ENCODE measurements at regions not wholly inside any gene's neighbourhood (a gene's known extent, or its start where the extent isn't known, plus 50 kb on each side); places are given as distances from the start of the nearest gene placed in this dataset.

GRCh38 chr1:204736836-204737235 lies 51.3 kb upstream of the LRRN2 start:
- no peak for DNase-seq

- no peak for DNase-seq
Measured at GRCh38 chr1:204738506-204738905, 53.0 kb upstream of the LRRN2 start.

DNA sequence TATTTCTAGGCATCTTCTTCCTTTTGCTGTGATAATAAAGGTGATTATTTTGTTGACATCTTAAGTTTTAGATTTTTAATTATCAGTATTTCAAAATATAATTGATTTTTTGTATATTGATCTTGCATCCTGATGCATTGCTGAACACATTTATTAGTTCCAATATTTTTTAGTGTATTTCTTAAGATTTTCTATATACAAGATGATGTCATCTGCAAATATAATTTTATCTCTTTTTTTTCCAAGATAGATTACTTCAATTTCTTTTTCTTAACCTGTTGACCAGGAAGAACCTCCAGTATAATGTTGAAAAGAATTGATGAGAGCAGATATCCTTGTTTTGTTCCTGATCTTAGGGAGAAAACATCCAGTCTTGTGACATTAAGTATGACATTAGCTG lies 54.8 kb upstream of the LRRN2 start:
- no peak for DNase-seq

DNA sequence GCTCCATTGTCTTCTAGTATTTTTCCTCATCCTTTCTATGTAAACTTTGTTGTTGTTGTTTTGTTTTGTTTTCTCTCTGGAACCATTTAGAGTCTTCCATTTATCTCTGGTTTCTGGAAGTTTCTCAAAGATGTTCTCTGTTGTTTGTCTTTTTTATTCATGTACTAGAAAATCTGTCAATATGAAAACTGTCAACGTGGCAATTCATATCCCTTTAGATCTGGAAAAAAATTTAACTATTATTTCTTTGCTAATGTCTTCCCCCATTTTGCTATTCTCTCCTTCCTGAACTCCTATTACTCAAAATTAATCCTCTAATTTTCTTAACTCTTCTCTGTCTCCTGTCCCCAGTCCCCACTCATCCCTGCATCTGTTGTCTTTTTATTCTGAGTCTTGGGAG lies 55.9 kb upstream of the LRRN2 start:
- DNase-seq, result no peak

DNA sequence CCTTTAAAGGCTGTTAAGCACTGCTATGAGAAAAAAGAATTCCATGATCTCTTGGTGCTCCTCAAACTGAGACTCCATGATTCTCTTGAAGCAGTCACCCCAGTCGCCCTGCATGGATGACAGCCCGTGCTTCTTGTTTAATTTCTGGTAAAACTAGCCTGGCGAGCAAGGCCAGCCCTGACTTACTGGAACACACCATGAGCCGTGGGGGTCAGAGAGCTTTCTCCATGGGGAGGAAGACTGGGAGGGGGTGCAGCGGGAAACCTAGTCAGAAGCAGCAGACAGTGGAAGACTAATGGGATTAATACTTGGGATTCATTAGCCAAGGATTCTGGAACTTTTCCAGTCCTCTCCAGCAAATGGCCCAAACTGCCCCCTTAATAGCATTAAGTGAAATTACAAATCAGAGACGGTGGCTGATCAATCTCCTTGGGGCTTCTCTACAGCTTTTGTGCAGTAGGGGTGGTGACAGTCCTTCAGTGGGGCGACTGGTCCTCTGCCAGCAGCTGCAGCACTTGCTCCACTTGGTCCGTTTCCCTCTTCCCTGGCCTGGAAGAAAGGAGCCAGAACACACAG lies 57.2 kb upstream of the LRRN2 start:
- no peak for DNase-seq

GRCh38 chr1:204744107-204744779 lies 58.7 kb upstream of the LRRN2 start:
- no peak for DNase-seq

DNA sequence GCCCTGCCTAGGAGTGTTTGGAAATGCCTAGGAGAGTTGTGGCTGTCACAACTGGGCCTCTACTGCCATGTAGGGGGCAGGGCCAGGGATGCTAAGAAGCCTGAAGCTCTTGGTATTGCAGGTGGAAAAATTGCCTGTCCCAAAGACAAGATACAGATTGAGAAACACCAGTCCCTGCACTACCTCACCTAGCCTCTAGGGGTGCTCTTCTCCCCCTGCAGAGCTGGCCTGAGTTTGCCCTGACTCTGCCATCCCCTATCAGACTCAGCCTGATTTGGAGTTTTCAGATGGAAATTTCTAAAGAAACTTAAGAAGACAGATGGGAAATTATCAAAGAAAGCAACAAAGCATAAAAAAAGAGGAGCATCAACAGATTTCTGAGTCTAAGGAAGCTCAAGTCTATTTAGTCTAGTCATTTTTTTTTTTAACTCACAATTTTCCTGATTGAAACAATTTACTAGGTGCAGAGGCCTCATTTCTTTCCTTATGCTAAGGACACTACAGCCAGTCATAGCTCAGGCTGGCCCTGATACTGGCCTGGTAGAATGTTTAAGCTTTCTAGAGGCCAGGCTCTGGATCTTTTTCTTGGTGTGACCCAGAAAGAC lies 61.4 kb upstream of the LRRN2 start:
- peak; percentile 49 for DNase-seq

- DNase-seq, result no peak
Measured at GRCh38 chr1:204751480-204751879, 65.9 kb upstream of the LRRN2 start.

GRCh38 chr1:204751883-204752687 lies 66.5 kb upstream of the LRRN2 start:
- no peak for DNase-seq

DNA sequence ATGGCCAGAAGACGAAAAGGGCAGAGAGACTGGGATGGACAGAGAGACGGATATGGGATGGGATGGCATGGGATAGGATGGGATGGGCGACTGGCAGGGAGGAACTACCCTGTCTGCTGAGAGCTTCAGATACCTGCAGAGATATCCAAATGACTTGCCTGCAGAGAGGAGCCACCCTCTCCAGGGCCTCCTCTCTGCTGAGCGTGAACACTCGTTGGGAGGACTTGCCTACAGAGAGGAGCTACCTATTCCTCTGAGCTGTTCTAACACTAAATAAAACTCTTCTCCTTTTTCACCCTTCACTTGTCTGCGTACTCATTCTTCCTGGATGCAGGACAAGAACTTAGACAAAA lies 67.1 kb upstream of the LRRN2 start:
- DNase-seq, result no peak

DNA sequence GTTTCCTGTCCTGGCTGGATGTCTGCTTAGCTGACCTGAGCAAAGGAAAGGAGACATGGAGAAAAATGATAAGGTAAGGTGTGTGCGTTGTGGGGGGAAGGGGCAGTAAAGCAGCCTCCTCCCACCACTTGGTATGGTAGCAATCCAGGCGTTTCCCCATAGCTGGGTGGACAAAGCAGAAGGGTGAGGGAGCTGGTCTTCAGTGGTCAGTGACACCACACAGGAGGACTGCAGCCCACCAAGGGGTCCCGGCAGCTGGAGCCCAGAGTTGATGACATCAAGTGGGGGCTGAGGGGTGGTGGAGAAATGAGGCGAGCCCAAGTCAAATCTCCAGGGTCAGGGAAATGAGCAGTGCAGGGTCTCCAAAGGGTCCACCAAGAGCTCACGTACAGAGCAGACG lies 69.3 kb upstream of the LRRN2 start:
- no peak for DNase-seq

- DNase-seq, result no peak
Measured at GRCh38 chr1:204756349-204756748, 70.8 kb upstream of the LRRN2 start.

DNA sequence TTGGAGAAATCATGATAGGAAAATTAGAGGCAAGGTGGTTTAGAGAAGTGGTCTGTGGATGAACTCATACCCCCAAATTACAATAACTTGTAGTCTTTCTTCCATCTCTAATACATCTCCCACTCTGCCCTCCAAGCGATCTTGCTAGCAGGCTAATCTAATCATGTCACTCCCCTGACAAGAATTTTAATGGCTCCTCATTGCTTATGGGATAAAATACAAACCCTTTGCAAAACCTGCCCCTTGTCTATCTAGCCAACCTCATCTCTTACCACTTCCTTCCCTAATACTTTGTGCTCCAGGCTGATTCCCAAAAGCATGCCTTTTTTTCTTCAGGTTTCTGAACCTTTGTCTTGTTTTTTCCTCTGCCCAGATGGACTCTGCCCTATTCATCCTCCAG lies 71.3 kb upstream of the LRRN2 start:
- no peak for DNase-seq

- no peak for DNase-seq
Measured at GRCh38 chr1:204758601-204759000, 73.1 kb upstream of the LRRN2 start.

GRCh38 chr1:204760350-204760749 lies 74.8 kb upstream of the LRRN2 start:
- DNase-seq, result no peak

DNA sequence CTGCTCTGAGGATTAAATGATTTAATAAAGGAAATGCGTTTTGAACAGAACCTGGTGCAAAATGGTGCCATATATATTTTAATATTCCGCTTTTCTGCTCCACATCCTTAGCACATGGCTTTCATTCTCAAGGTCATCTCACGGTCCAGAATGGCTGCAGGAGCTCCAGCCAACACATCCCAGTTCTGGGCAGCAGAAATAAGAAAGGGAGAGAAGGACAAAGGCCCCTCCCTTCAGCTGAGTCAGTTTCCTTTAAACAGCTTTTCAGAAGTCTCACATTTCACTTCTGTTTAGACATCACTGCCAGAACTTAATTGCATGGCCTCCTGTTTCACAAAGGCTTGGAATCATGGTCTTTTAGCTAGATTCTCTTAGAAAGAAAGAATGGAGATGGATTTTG lies 75.2 kb upstream of the LRRN2 start:
- DNase-seq, result no peak

DNA sequence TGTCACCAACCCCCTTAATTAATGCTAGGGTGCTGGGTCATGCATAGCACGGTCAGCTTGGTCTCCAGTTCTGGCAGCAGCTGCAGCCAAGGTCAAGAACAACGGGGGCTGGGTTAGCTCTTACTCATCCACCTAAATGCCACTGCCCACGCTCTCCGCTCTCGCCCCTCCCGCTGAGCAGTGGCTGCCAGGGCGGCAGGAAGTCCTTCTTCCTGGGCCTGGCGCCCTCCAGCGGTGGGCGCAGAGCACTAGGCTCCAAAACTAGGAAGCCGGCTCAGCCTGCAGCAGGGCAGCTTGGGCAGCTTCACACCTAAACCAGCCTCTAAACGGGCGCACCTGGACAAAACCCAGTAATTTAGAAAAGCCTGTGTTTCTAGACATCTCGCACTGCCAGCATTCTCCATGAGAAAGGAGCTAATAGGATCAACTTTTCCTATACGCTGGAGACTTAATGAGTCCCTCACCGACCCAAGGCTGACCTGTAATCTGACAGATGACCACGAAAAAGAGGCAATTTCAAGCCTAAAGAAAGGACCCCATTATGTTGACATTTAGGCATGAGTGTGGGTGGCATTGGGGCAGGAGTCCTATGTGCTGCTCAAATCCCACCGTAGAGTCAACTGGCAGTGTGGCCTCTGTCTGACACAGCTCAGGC lies 78.4 kb upstream of the LRRN2 start:
- peak; percentile 68 for DNase-seq

GRCh38 chr1:204769997-204770396 lies 84.5 kb upstream of the LRRN2 start:
- DNase-seq, result no peak

- DNase-seq, result no peak
Measured at GRCh38 chr1:204771358-204771757, 85.8 kb upstream of the LRRN2 start.

- no peak for DNase-seq
Measured at GRCh38 chr1:204773246-204773645, 87.7 kb upstream of the LRRN2 start.

DNA sequence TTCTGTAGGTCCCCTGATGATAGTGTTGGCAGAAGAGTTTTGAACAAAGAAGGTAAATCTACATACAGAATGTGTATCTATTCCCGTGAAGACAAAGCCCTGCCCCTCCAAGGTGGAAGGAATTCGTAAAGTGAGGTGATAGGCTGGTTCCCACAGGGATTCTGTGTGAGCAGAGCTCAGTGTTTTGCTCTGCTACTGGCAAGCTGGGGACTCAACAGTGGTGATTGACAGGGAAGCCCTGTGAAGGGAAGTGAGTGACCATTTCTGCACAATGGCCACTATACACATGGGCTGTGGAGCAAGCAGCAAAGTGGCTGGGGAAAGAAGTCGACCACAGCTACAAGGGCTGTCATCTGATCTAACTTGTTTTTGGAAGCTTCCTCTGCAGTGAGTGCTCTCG lies 90.0 kb upstream of the LRRN2 start:
- DNase-seq, result no peak

- DNase-seq, result no peak
Measured at GRCh38 chr1:204777591-204777990, 92.1 kb upstream of the LRRN2 start.

GRCh38 chr1:204780630-204781029 lies 90.0 kb upstream of the NFASC start:
- no peak for DNase-seq
